Stimulated activated CD4-positive, alpha-beta T cell treated with anti-CD3 and anti-CD28 coated beads, Interleukin-15, amount 100 ng/mL, for 1 hour (primary cell): ENCODE measurements at regions not wholly inside any gene's neighbourhood (a gene's known extent, or its start where the extent isn't known, plus 50 kb on each side); places are given as distances from the start of the nearest gene placed in this dataset.
"Not testable (repeated sequence)": the region's sequence is repeated elsewhere in the genome, so short reads cannot be mapped to it uniquely, and the experiment has no call there.

Experiments
- DNase-seq, 2 donors: peaks; one replicate each; pipeline ENCODE4 v3.0.0-alpha.2; 2020; ENCODE audit warnings: low read depth in 1 of 2, low spot score in 1 of 2

GRCh38 chr22:23500508-23501260, 79.4 kb downstream of the IGLL1 start:
- DNase-seq = no peak

- no peak for DNase-seq
Observed at GRCh38 chr22:23499845-23500500, 80.1 kb downstream of the IGLL1 start.

GRCh38 chr22:23498811-23499798, 81.0 kb downstream of the IGLL1 start:
- DNase-seq = no peak

GRCh38 chr22:23497889-23498288, 82.2 kb downstream of the IGLL1 start:
- DNase-seq = not testable (repeated sequence)

GRCh38 chr22:23497016-23497885, 82.8 kb downstream of the IGLL1 start:
- DNase-seq = no peak

GRCh38 chr22:23496445-23496833, 83.7 kb downstream of the IGLL1 start:
- DNase-seq = no peak

GRCh38 chr22:23495614-23496444, 84.3 kb downstream of the IGLL1 start:
- no peak for DNase-seq

GRCh38 chr22:23494930-23495266, 85.2 kb downstream of the IGLL1 start:
- DNase-seq = no peak

- DNase-seq = no peak
Observed at GRCh38 chr22:23485490-23485889, 94.6 kb downstream of the IGLL1 start.

GRCh38 chr22:23484651-23485050, 95.4 kb downstream of the IGLL1 start:
- DNase-seq = no peak

GRCh38 chr22:23481369-23481768, 98.7 kb downstream of the IGLL1 start:
- DNase-seq = no peak

GRCh38 chr22:23478175-23478574, 101.9 kb downstream of the IGLL1 start:
- no peak for DNase-seq

- DNase-seq = not testable (repeated sequence)
Observed at GRCh38 chr22:23474531-23474930, 105.6 kb downstream of the IGLL1 start.

- no peak for DNase-seq
Observed at GRCh38 chr22:23473901-23474300, 106.2 kb downstream of the IGLL1 start.

- not testable (repeated sequence) for DNase-seq
Observed at GRCh38 chr22:23472376-23472775, 107.7 kb downstream of the IGLL1 start.

GRCh38 chr22:23471698-23472097, 108.4 kb downstream of the IGLL1 start:
- no peak for DNase-seq

- DNase-seq = no peak
Observed at GRCh38 chr22:23470811-23471389, 109.2 kb downstream of the IGLL1 start.

- DNase-seq = no peak
Observed at GRCh38 chr22:23467721-23468294, 112.3 kb downstream of the IGLL1 start.

- DNase-seq = no peak
Observed at GRCh38 chr22:23466351-23466750, 113.7 kb downstream of the IGLL1 start.
